Panc1 (cell line): ENCODE measurements at regions not wholly inside any gene's neighbourhood (a gene's known extent, or its start where the extent isn't known, plus 50 kb on each side); places are given as distances from the start of the nearest gene placed in this dataset.

ENCODE experiments used
- ATAC-seq: fragments of 200-7000 bp; cut with Tn5 transposase; 2 replicates; pipeline ENCODE4 v1.9.1; 2020; ENCODE audit warnings: mild to moderate bottlenecking, moderate library complexity
- BruUV-seq: library from RNA; stranded (reverse); fragments of 400-500 nt; replicated peaks from 2 replicates; lab custom pipeline; 2021; lab: Mats Ljungman, UMichigan
- CTCF ChIA-PET: fragments of 300-600 bp; sonication (Branson Sonifier 250); formaldehyde crosslinking; loops from one replicate; lab custom pipeline; 2022; ENCODE audit warnings: antibody characterized with exemption; lab: Charles Lee
- POLR2A ChIA-PET: fragments of 300-600 bp; sonication (Branson Sonifier 250); formaldehyde crosslinking; loops from one replicate; lab custom pipeline; 2022; ENCODE audit warnings: antibody characterized with exemption; lab: Charles Lee
- DNase-seq: peaks from one replicate; pipeline ENCODE4 v3.0.0-alpha.2; 2010; ENCODE audit warnings: low read depth, low spot score
- H3K27ac ChIP-seq: 2 replicates; pipeline ENCODE4 v1.5.1; 2011; ENCODE audit warnings: mild to moderate bottlenecking, low read length, inconsistent platforms
- H3K27me3 ChIP-seq: fragments of 200-500 bp; sonication (Bioruptor generic); 2 replicates; pipeline ENCODE4 v1.6.0; 2014; ENCODE audit warnings: low read length, inconsistent platforms; ENCODE audit not compliant: control insufficient read depth, insufficient read depth
- H3K36me3 ChIP-seq: fragments of 200-500 bp; sonication (Bioruptor generic); 2 replicates; pipeline ENCODE4 v1.5.1; 2014; ENCODE audit warnings: inconsistent platforms, mild to moderate bottlenecking, low read length, moderate library complexity; ENCODE audit not compliant: control insufficient read depth, insufficient read depth
- H3K4me1 ChIP-seq: 2 replicates; pipeline ENCODE4 v1.5.1; 2011; ENCODE audit warnings: inconsistent platforms, mild to moderate bottlenecking, low read length, moderate library complexity; ENCODE audit not compliant: control insufficient read depth, insufficient read depth
- H3K4me3 ChIP-seq, 2 experiments: 2 replicates each; pipeline ENCODE4 v1.5.1; 2011 to 2012; ENCODE audit warnings: low read depth in 2 of 2, low read length in 2 of 2, mild to moderate bottlenecking in 2 of 2, inconsistent platforms in 1 of 2, moderate library complexity in 1 of 2
- H3K9me3 ChIP-seq: fragments of 200-500 bp; sonication (Bioruptor generic); 2 replicates; pipeline ENCODE4 v1.5.1; 2014; ENCODE audit warnings: low read depth, mild to moderate bottlenecking, inconsistent platforms, low read length, moderate library complexity; ENCODE audit not compliant: control insufficient read depth, insufficient read depth
- CTCF ChIP-seq: fragments of 450-650 bp; IDR thresholded peaks from 2 replicates; pipeline ENCODE4 v1.5.1; 2017; ENCODE audit warnings: mild to moderate bottlenecking
- POLR2AphosphoS5 ChIP-seq: IDR thresholded peaks from 2 replicates; pipeline ENCODE4 v1.6.1; 2012; ENCODE audit warnings: mild to moderate bottlenecking, low read depth, low read length, moderate library complexity
- REST ChIP-seq, 2 experiments: IDR thresholded peaks; 2 replicates each; pipeline ENCODE4 v1.6.1; 2011 to 2012; ENCODE audit warnings: low read depth in 2 of 2, control low read depth in 1 of 2, low read length in 1 of 2, mild to moderate bottlenecking in 1 of 2, moderate library complexity in 1 of 2; ENCODE audit not compliant: insufficient read depth in 1 of 2
- SIN3A ChIP-seq: IDR thresholded peaks from 2 replicates; pipeline ENCODE4 v1.6.1; 2012; ENCODE audit warnings: low read depth, mild to moderate bottlenecking, low read length, moderate library complexity, borderline replicate concordance; ENCODE audit not compliant: insufficient read depth
- TCF7L2 ChIP-seq: IDR thresholded peaks from 2 replicates; pipeline ENCODE4 v1.6.1; 2011; ENCODE audit warnings: mild to moderate bottlenecking, low read depth, low read length, inconsistent platforms
- in situ Hi-C: cut with HindIII; loops from 2 replicates; pipeline ENCODE4 v1.10.0; 2016; ENCODE audit warnings: low sequenced_read_pairs, low pct_unique_long_range_greater_than_20kb
- intact Hi-C: fragments of 100-400 bp; cut with micrococcal nuclease; formaldehyde crosslinking; loops from one replicate; pipeline ENCODE4 v1.10.0; 2022; ENCODE audit not compliant: unreplicated experiment

GRCh38 chr6:133674661-133675060, 214.3 kb upstream of the TCF21 start:
- Histone ChIP-seq H3K27ac (no peak overlapping the region), H3K36me3 (no peaks in the 10 kb centered on the region), H3K27me3 (no peaks in the 10 kb centered on the region), H3K9me3 (no peaks in the 10 kb centered on the region), H3K4me3 (no peak overlapping the region), H3K4me1 (no peaks in the 10 kb centered on the region)
- in situ Hi-C loops: no loop called here
- ChIA-PET POLR2A (no interaction called here), CTCF (no interaction called here)
- TF ChIP-seq REST (IDR thresholded peaks at IDR 0.05; ENCODE audit: insufficient read depth in 1 of 2, low read depth in 2 of 2, low read length in 1 of 2): no peak
- TF ChIP-seq CTCF: no peak
- TF ChIP-seq POLR2AphosphoS5: no peak
- no peak for TF ChIP-seq SIN3A
- no peak for TF ChIP-seq TCF7L2
- BruUV-seq: no TSS peak
- ATAC-seq (no peak), DNase-seq (no peak)
- intact Hi-C loops: no loop called here

- no peak for TF ChIP-seq REST (IDR thresholded peaks at IDR 0.05; ENCODE audit: insufficient read depth in 1 of 2, low read depth in 2 of 2, low read length in 1 of 2)
- TF ChIP-seq CTCF: no peak
- TF ChIP-seq TCF7L2: no peak
- no peak for TF ChIP-seq SIN3A
- no peak for TF ChIP-seq POLR2AphosphoS5
- Histone ChIP-seq H3K4me3 (no peak overlapping the region), H3K27ac (no peak overlapping the region), H3K36me3 (no peaks in the 10 kb centered on the region), H3K27me3 (no peaks in the 10 kb centered on the region), H3K9me3 (no peaks in the 10 kb centered on the region), H3K4me1 (no peaks in the 10 kb centered on the region)
- no TSS peak for BruUV-seq
- POLR2A ChIA-PET: no interaction called here
- ATAC-seq (no peak), DNase-seq (no peak)
- in situ Hi-C loops (no loop called here), intact Hi-C loops (no loop called here)
- CTCF ChIA-PET: no interaction called here
These were observed 207.9 kb upstream of the TCF21 start for GRCh38 chr6:133680994-133681393.
